ENCODE measurements at regions not wholly inside any gene's neighbourhood (a gene's known extent, or its start where the extent isn't known, plus 50 kb on each side); places are given as distances from the start of the nearest gene placed in this dataset.

GRCh38 chr9:13934416-13934815 lies 379.5 kb downstream of the NFIB start:
- no peak for TF ChIP-seq CTCF (IDR thresholded peaks at IDR 0.05)
- TF ChIP-seq POLR2A (IDR thresholded peaks at IDR 0.05), result no peak
- no peak for TF ChIP-seq POLR2AphosphoS5 (IDR thresholded peaks at IDR 0.05)

Measured in sigmoid colon (tissue), 4 donors.